HCT116 (cell line): ENCODE measurements at regions not wholly inside any gene's neighbourhood (a gene's known extent, or its start where the extent isn't known, plus 50 kb on each side); places are given as distances from the start of the nearest gene placed in this dataset.

Experiments used
- CBX3 ChIP-seq: IDR thresholded peaks from 2 replicates; pipeline ENCODE4 v1.6.1; 2012; ENCODE audit warnings: low read depth
- EZH2 ChIP-seq: fragments of 200-600 bp; sonication (generic); IDR thresholded peaks from 2 replicates; pipeline ENCODE4 v1.6.1; 2017; ENCODE audit warnings: antibody characterized with exemption, mixed run types
- JUND ChIP-seq: IDR thresholded peaks from 2 replicates; pipeline ENCODE4 v1.6.1; 2012
- POLR2A ChIP-seq: IDR thresholded peaks from 2 replicates; pipeline ENCODE4 v1.7.0; 2011; ENCODE audit warnings: borderline replicate concordance; ENCODE audit not compliant: insufficient read depth, insufficient read length; ENCODE audit errors: extremely low read depth
- RAD21 ChIP-seq: IDR thresholded peaks from 2 replicates; pipeline ENCODE4 v1.6.1; 2012; ENCODE audit warnings: low read depth, mild to moderate bottlenecking
- YY1 ChIP-seq: IDR thresholded peaks from 2 replicates; pipeline ENCODE4 v1.6.1; 2011; ENCODE audit warnings: low read length, low read depth, moderate library complexity, mild to moderate bottlenecking; ENCODE audit not compliant: insufficient replicate concordance; ENCODE audit errors: extremely low read depth
- TF ChIP-seq, protein P1 (sequence below): IDR thresholded peaks from 2 replicates; pipeline ENCODE4 v1.6.1; 2012
- TF ChIP-seq, protein P2 (sequence below), 3 experiments: fragments of 200-600 bp in 1 of 3; sonication (generic) in 1 of 3; IDR thresholded peaks in 2 of 3; conservative IDR thresholded peaks in 1 of 3; 2 replicates each; pipeline ENCODE4 v1.5.1; 2012 to 2017; ENCODE audit warnings: low read depth in 2 of 3, low read length in 2 of 3, antibody characterized with exemption in 1 of 3, borderline replicate concordance in 1 of 3, control low read depth in 1 of 3, mild to moderate bottlenecking in 1 of 3, mixed read lengths in 1 of 3, mixed run types in 1 of 3, moderate library complexity in 1 of 3; ENCODE audit not compliant: insufficient read depth in 1 of 3
- TF ChIP-seq, protein P3 (sequence below): IDR thresholded peaks from 2 replicates; pipeline ENCODE4 v1.6.1; 2012; ENCODE audit warnings: low read depth
- TF ChIP-seq, protein P4 (sequence below): IDR thresholded peaks from 2 replicates; pipeline ENCODE4 v1.6.1; 2011; ENCODE audit warnings: mild to moderate bottlenecking, low read length, moderate library complexity; ENCODE audit not compliant: insufficient replicate concordance; ENCODE audit errors: extremely low read depth
- TF ChIP-seq, protein P5 (sequence below): IDR thresholded peaks from 2 replicates; pipeline ENCODE4 v1.6.1; 2012

DNA sequence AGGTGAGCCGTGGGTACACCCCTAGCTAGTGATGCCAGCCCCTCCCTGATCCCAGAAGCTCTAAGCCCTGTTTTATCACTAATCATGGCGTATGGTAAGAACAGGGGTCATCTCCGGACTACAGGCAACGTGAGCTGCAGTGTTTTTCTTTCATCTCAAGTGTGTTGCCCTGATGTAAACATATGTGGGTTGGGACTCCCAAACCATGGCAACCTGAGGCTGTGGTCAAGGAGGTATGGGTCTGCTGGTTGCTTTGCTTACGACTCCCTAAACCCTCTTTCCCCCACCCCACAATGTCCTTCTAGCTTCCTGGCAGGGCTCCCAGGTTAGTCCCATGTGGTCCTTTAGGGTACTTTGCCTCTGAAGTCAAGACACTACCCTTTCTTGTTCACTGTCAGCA, 53.6 kb upstream of the AFF3 start:
- TF ChIP-seq JUND (no peak), RAD21 (no peak), YY1 (no peak), POLR2A (no peak), EZH2 (no peak), CBX3 (no peak)
- TF ChIP-seq, protein P1, sequence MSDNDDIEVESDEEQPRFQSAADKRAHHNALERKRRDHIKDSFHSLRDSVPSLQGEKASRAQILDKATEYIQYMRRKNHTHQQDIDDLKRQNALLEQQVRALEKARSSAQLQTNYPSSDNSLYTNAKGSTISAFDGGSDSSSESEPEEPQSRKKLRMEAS, result no peak
- TF ChIP-seq, protein P2, sequence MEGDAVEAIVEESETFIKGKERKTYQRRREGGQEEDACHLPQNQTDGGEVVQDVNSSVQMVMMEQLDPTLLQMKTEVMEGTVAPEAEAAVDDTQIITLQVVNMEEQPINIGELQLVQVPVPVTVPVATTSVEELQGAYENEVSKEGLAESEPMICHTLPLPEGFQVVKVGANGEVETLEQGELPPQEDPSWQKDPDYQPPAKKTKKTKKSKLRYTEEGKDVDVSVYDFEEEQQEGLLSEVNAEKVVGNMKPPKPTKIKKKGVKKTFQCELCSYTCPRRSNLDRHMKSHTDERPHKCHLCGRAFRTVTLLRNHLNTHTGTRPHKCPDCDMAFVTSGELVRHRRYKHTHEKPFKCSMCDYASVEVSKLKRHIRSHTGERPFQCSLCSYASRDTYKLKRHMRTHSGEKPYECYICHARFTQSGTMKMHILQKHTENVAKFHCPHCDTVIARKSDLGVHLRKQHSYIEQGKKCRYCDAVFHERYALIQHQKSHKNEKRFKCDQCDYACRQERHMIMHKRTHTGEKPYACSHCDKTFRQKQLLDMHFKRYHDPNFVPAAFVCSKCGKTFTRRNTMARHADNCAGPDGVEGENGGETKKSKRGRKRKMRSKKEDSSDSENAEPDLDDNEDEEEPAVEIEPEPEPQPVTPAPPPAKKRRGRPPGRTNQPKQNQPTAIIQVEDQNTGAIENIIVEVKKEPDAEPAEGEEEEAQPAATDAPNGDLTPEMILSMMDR (IDR thresholded peaks at IDR 0.05 in 2 of 3, conservative IDR thresholded peaks at IDR 0.05 in 1 of 3; ENCODE audit: borderline replicate concordance in 1 of 3, insufficient read depth in 1 of 3, low read depth in 2 of 3, low read length in 2 of 3), result no peak
- TF ChIP-seq, protein P3, sequence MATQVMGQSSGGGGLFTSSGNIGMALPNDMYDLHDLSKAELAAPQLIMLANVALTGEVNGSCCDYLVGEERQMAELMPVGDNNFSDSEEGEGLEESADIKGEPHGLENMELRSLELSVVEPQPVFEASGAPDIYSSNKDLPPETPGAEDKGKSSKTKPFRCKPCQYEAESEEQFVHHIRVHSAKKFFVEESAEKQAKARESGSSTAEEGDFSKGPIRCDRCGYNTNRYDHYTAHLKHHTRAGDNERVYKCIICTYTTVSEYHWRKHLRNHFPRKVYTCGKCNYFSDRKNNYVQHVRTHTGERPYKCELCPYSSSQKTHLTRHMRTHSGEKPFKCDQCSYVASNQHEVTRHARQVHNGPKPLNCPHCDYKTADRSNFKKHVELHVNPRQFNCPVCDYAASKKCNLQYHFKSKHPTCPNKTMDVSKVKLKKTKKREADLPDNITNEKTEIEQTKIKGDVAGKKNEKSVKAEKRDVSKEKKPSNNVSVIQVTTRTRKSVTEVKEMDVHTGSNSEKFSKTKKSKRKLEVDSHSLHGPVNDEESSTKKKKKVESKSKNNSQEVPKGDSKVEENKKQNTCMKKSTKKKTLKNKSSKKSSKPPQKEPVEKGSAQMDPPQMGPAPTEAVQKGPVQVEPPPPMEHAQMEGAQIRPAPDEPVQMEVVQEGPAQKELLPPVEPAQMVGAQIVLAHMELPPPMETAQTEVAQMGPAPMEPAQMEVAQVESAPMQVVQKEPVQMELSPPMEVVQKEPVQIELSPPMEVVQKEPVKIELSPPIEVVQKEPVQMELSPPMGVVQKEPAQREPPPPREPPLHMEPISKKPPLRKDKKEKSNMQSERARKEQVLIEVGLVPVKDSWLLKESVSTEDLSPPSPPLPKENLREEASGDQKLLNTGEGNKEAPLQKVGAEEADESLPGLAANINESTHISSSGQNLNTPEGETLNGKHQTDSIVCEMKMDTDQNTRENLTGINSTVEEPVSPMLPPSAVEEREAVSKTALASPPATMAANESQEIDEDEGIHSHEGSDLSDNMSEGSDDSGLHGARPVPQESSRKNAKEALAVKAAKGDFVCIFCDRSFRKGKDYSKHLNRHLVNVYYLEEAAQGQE, result no peak
- TF ChIP-seq, protein P4, sequence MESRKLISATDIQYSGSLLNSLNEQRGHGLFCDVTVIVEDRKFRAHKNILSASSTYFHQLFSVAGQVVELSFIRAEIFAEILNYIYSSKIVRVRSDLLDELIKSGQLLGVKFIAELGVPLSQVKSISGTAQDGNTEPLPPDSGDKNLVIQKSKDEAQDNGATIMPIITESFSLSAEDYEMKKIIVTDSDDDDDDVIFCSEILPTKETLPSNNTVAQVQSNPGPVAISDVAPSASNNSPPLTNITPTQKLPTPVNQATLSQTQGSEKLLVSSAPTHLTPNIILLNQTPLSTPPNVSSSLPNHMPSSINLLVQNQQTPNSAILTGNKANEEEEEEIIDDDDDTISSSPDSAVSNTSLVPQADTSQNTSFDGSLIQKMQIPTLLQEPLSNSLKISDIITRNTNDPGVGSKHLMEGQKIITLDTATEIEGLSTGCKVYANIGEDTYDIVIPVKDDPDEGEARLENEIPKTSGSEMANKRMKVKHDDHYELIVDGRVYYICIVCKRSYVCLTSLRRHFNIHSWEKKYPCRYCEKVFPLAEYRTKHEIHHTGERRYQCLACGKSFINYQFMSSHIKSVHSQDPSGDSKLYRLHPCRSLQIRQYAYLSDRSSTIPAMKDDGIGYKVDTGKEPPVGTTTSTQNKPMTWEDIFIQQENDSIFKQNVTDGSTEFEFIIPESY, result no peak
- TF ChIP-seq, protein P5, sequence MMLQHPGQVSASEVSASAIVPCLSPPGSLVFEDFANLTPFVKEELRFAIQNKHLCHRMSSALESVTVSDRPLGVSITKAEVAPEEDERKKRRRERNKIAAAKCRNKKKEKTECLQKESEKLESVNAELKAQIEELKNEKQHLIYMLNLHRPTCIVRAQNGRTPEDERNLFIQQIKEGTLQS, result no peak
